GM18909 (cell line): ENCODE measurements at regions not wholly inside any gene's neighbourhood (a gene's known extent, or its start where the extent isn't known, plus 50 kb on each side); places are given as distances from the start of the nearest gene placed in this dataset.

Source experiments
- ATAC-seq: cut with Tn5 transposase; IDR thresholded peaks from one replicate; pipeline ENCODE4 v1.9.1; 2021; ENCODE audit warnings: mild to moderate bottlenecking; ENCODE audit not compliant: unreplicated experiment, poor library complexity

- no peak for ATAC-seq
Observed at GRCh38 chr5:51732304-51732703, 349.1 kb downstream of the ISL1 start.

GRCh38 chr5:51734677-51735076 lies 351.4 kb downstream of the ISL1 start:
- no peak for ATAC-seq

GRCh38 chr5:51746023-51746422 lies 362.8 kb downstream of the ISL1 start:
- no peak for ATAC-seq

- no peak for ATAC-seq
Observed at GRCh38 chr5:51748647-51749046, 365.4 kb downstream of the ISL1 start.
